Gastrocnemius medialis (tissue), 4 donors: ENCODE measurements at regions not wholly inside any gene's neighbourhood (a gene's known extent, or its start where the extent isn't known, plus 50 kb on each side); places are given as distances from the start of the nearest gene placed in this dataset.
"Not testable (repeated sequence)": the region's sequence is repeated elsewhere in the genome, so short reads cannot be mapped to it uniquely, and the experiment has no call there.

ENCODE experiments used
- ATAC-seq, 2 donors: fragments of 150-250 bp; one replicate each; pipeline ENCODE4 v1.9.1; 2016
- DNase-seq, 2 donors: peaks; one replicate each; pipeline ENCODE4 v3.0.0-alpha.2; 2019
- H3K27ac ChIP-seq, 4 donors: fragments of 200-600 bp; sonication (generic); 1 replicate in 1 of 4; 2 replicates in 3 of 4; pipeline ENCODE4 v1.5.1; 2016 to 2018; ENCODE audit warnings: mild to moderate bottlenecking in 2 of 4, moderate library complexity in 1 of 4
- H3K27me3 ChIP-seq, 3 donors: fragments of 200-600 bp; sonication (generic) in 2 of 3; 1 replicate in 1 of 3; 2 replicates in 2 of 3; pipeline versions ENCODE4 v1.5.1 to v1.6.0; 2016 to 2019; ENCODE audit warnings: mild to moderate bottlenecking in 1 of 3, moderate library complexity in 1 of 3
- H3K36me3 ChIP-seq, 2 donors: fragments of 200-600 bp; sonication (generic) in 1 of 2; one replicate each; pipeline ENCODE4 v1.5.1; 2017 to 2018
- H3K4me1 ChIP-seq, 2 donors: fragments of 200-600 bp; sonication (generic) in 1 of 2; one replicate each; pipeline ENCODE4 v1.5.1; 2016 to 2017; ENCODE audit warnings: mild to moderate bottlenecking in 2 of 2
- H3K4me3 ChIP-seq, 4 donors: fragments of 200-600 bp; sonication (generic) in 3 of 4; 1 replicate in 1 of 4; 2 replicates in 3 of 4; pipeline ENCODE4 v1.5.1; 2016 to 2019; ENCODE audit warnings: mild to moderate bottlenecking in 2 of 4
- H3K9me3 ChIP-seq, 3 donors: fragments of 200-600 bp; sonication (generic) in 2 of 3; 1 replicate in 1 of 3; 2 replicates in 2 of 3; pipeline ENCODE4 v1.5.1; 2016 to 2019
- CTCF ChIP-seq, 5 experiments: fragments of 450-650 bp in 3 of 5; fragments of 200-600 bp in 2 of 5; sonication (generic) in 2 of 5; IDR thresholded peaks in 4 of 5; conservative IDR thresholded peaks in 1 of 5; 1 replicate in 4 of 5; 2 replicates in 1 of 5; pipeline ENCODE4 v1.5.1; 2016 to 2019; ENCODE audit warnings: antibody characterized with exemption in 5 of 5, mild to moderate bottlenecking in 3 of 5, moderate library complexity in 3 of 5
- POLR2A ChIP-seq, 2 donors: fragments of 450-650 bp; IDR thresholded peaks; one replicate each; pipeline ENCODE4 v1.6.1; 2017; ENCODE audit warnings: antibody characterized with exemption in 2 of 2, mild to moderate bottlenecking in 2 of 2, moderate library complexity in 2 of 2
- in situ Hi-C, 4 donors: fragments of 200-750 bp; cut with MboI; loops; one replicate each; pipeline versions ENCODE4 v1.15.0 to v1.8.0; 2017; ENCODE audit warnings: low sequenced_read_pairs in 4 of 4
- intact Hi-C: fragments of 100-400 bp; cut with DNase I; formaldehyde crosslinking; loops from one replicate; pipeline ENCODE4 v1.15.1; 2023; ENCODE audit warnings: low total_unique reads

- in situ Hi-C loops (no loop called here), intact Hi-C loops (no loop called here)
- Histone ChIP-seq H3K9me3 (peaks cover 0 to 3% (median 0%) of the 10 kb centered on the region in 3 donors), H3K4me3 (no peak overlapping the region), H3K27ac (no peak overlapping the region), H3K36me3 (no peaks in the 10 kb centered on the region), H3K27me3 (no peaks in the 10 kb centered on the region), H3K4me1 (no peaks in the 10 kb centered on the region)
- ATAC-seq (no peak), DNase-seq (no peak)
- TF ChIP-seq POLR2A (IDR thresholded peaks at IDR 0.05) = no peak
Observed at GRCh38 chr6:16028966-16029365, 99.9 kb upstream of the MYLIP start.

- H3K36me3 ChIP-seq = no peaks in the 10 kb centered on the region
- H3K27ac ChIP-seq = no peak overlapping the region
- no peaks in the 10 kb centered on the region for H3K9me3 ChIP-seq
- TF ChIP-seq CTCF (IDR thresholded peaks at IDR 0.05 in 4 of 5, conservative IDR thresholded peaks at IDR 0.05 in 1 of 5) = no peak
- TF ChIP-seq POLR2A (IDR thresholded peaks at IDR 0.05) = no peak
- no peaks in the 10 kb centered on the region for H3K4me1 ChIP-seq
- intact Hi-C loops = no loop called here
- in situ Hi-C loops = no loop called here
- no peak overlapping the region for H3K4me3 ChIP-seq
- no peak for DNase-seq
- ATAC-seq = no peak
- H3K27me3 ChIP-seq = no peaks in the 10 kb centered on the region
Observed at GRCh38 chr6:16020259-16020658, 108.6 kb upstream of the MYLIP start.

DNA sequence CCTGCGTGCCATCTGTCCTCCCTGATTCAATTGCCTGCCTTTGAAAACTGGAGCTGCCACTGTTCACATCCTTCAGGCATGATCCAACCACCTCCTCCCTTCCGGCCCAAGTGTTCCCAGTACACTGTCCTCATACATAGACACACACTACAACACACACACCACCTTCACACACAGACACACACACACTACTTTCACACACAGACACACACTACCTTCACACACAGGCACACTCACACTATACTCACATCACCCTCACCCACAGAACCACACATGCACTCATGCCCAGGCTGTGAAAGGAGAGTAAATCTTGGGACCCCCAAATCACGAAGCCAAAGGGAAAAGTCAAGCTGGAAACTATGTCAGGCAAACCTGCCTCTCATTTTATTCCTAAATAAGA lies 109.4 kb upstream of the MYLIP start:
- intact Hi-C loops = no loop called here

GRCh38 chr6:16018626-16019025 lies 110.3 kb upstream of the MYLIP start:
- H3K4me1 ChIP-seq = no peaks in the 10 kb centered on the region
- H3K27ac ChIP-seq = no peak overlapping the region
- DNase-seq (no peak), ATAC-seq (no peak)
- TF ChIP-seq CTCF (IDR thresholded peaks at IDR 0.05 in 4 of 5, conservative IDR thresholded peaks at IDR 0.05 in 1 of 5) (no peak), POLR2A (IDR thresholded peaks at IDR 0.05) (no peak)
- intact Hi-C loops (no loop called here), in situ Hi-C loops (no loop called here)
- no peaks in the 10 kb centered on the region for H3K36me3 ChIP-seq
- H3K4me3 ChIP-seq = no peak overlapping the region
- H3K27me3 ChIP-seq = no peaks in the 10 kb centered on the region
- H3K9me3 ChIP-seq = no peaks in the 10 kb centered on the region

More for the DNA sequence above, 109.4 kb upstream of the MYLIP start:
- Histone ChIP-seq H3K36me3 (no peaks in the 10 kb centered on the region), H3K27me3 (no peaks in the 10 kb centered on the region), H3K27ac (no peak overlapping the region), H3K4me3 (no peak overlapping the region), H3K9me3 (no peaks in the 10 kb centered on the region), H3K4me1 (no peaks in the 10 kb centered on the region)
- ATAC-seq (no peak), DNase-seq (no peak)
- TF ChIP-seq CTCF (IDR thresholded peaks at IDR 0.05 in 4 of 5, conservative IDR thresholded peaks at IDR 0.05 in 1 of 5) = no peak
- TF ChIP-seq POLR2A (IDR thresholded peaks at IDR 0.05) = no peak
- in situ Hi-C loops = no loop called here

GRCh38 chr6:16014325-16014724 lies 114.6 kb upstream of the MYLIP start:
- in situ Hi-C loops, ATAC-seq: not testable (repeated sequence)

DNA sequence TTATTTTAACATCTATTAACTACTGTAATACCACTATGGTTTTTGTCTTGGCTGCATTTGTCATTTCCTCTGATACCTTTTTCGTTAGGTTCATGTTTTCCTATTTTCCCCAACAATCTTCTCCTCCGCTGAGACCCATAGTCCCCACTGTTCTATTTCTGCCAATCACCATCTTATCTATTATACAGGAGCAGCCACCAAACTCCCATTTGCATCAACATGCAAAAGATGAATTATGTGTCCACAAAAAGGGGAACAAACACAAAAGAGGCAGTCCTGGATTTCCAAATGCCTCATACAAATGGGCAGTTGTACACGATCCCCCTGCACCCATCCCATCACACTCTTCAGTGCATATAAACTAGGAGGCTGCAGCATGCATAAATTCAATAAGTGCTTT lies 121.7 kb upstream of the MYLIP start:
- intact Hi-C loops (no loop called here), in situ Hi-C loops (no loop called here)
- ATAC-seq = no peak

More at GRCh38 chr6:16014325-16014724, 114.6 kb upstream of the MYLIP start:
- H3K27ac ChIP-seq, H3K36me3 ChIP-seq, H3K4me3 ChIP-seq, H3K9me3 ChIP-seq, H3K27me3 ChIP-seq, DNase-seq, intact Hi-C loops, H3K4me1 ChIP-seq: not testable (repeated sequence)

More for the DNA sequence above, 121.7 kb upstream of the MYLIP start:
- TF ChIP-seq CTCF (IDR thresholded peaks at IDR 0.05 in 4 of 5, conservative IDR thresholded peaks at IDR 0.05 in 1 of 5) (no peak), POLR2A (IDR thresholded peaks at IDR 0.05) (no peak)
- Histone ChIP-seq H3K36me3 (no peaks in the 10 kb centered on the region), H3K4me3 (no peak overlapping the region), H3K27ac (no peak overlapping the region), H3K4me1 (peaks cover 7 to 9% of the 10 kb centered on the region in 2 donors), H3K27me3 (no peaks in the 10 kb centered on the region), H3K9me3 (no peaks in the 10 kb centered on the region)
- DNase-seq = no peak
